Bronchial epithelial cell (primary cell): ENCODE measurements at regions not wholly inside any gene's neighbourhood (a gene's known extent, or its start where the extent isn't known, plus 50 kb on each side); places are given as distances from the start of the nearest gene placed in this dataset.
A peak's percentile ranks its signal among the peaks of the same experiment; 100 is the strongest.

Experiments used
- DNase-seq: peaks from one replicate; pipeline ENCODE4 v3.0.0-alpha.2; 2010; ENCODE audit warnings: low read depth
- FAIRE-seq: peaks from 2 replicates; lab custom pipeline; 2011; peaks lifted over from hg19 to GRCh38; lab: Jason Lieb, UNC
- H3K27me3 ChIP-seq: 2 replicates; pipeline ENCODE4 v1.5.1; 2011; ENCODE audit warnings: low read length; ENCODE audit not compliant: control insufficient read depth, insufficient read depth
- H3K36me3 ChIP-seq: 2 replicates; pipeline ENCODE4 v1.5.1; 2011; ENCODE audit warnings: low read length; ENCODE audit not compliant: control insufficient read depth, insufficient read depth
- H3K4me3 ChIP-seq: 2 replicates; pipeline ENCODE4 v1.5.1; 2011; ENCODE audit warnings: mild to moderate bottlenecking, low read depth, low read length, control low read depth
- TF ChIP-seq, protein P1 (sequence below): IDR thresholded peaks from 2 replicates; pipeline ENCODE4 v1.5.1; 2011; ENCODE audit warnings: mild to moderate bottlenecking, moderate library complexity, low read length, control low read depth, inconsistent platforms; ENCODE audit not compliant: insufficient read depth, severe bottlenecking

DNA sequence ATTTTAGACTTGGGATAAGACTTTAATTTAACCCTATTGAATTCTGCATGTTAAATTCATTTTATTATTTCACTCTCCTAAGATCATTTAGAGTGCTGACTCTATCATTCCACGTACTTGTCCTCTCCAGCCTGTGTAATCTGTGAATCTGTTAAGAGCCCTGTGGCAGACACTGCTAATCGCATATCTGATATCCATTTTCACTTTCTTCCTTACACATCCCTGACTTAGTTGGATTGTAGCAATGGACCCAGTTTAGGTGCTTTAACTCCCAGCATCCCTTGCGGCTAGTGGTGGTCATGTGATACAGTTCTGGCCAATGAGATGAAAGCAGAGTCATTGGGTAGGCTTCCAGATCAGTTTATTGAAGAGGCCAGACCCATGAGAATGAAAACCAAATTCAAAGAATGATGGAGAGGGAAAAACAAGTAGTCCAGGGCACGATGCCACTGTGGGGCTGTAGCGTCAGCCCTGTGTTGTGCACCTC lies 57.2 kb upstream of the SOX4 start:
- FAIRE-seq, result no peak
- no peaks in the 10 kb centered on the region for H3K36me3 ChIP-seq
- DNase-seq, result no peak
- TF ChIP-seq, protein P1, sequence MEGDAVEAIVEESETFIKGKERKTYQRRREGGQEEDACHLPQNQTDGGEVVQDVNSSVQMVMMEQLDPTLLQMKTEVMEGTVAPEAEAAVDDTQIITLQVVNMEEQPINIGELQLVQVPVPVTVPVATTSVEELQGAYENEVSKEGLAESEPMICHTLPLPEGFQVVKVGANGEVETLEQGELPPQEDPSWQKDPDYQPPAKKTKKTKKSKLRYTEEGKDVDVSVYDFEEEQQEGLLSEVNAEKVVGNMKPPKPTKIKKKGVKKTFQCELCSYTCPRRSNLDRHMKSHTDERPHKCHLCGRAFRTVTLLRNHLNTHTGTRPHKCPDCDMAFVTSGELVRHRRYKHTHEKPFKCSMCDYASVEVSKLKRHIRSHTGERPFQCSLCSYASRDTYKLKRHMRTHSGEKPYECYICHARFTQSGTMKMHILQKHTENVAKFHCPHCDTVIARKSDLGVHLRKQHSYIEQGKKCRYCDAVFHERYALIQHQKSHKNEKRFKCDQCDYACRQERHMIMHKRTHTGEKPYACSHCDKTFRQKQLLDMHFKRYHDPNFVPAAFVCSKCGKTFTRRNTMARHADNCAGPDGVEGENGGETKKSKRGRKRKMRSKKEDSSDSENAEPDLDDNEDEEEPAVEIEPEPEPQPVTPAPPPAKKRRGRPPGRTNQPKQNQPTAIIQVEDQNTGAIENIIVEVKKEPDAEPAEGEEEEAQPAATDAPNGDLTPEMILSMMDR, result no peak
- H3K4me3 ChIP-seq, result no peak overlapping the region
- H3K27me3 ChIP-seq, result no peaks in the 10 kb centered on the region

DNA sequence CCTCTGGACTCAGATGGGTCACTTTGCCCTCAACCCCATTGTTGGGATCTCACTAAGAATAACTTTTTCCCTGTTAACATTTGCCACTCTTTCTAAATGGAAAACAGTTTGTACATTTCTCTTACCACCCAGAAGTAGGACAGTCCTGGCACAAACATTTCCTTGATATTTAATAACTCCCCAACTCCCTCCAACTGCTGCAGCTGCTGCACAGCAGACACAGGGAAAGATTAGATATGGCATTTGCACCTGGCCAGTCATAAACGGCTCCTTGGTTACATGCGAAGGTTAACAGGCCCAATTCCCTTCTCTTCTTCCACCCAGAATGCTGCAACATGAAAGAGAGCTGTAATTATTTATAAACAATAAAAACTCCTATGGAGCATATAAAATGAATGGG lies 55.9 kb upstream of the SOX4 start:
- no peak for FAIRE-seq
- TF ChIP-seq, protein P1, result no peak

GRCh38 chr6:21538186-21538798 lies 55.3 kb upstream of the SOX4 start:
- no peak for FAIRE-seq
- peak; percentile 50 for DNase-seq
- Histone ChIP-seq H3K4me3 (no peak overlapping the region), H3K27me3 (no peaks in the 10 kb centered on the region), H3K36me3 (no peaks in the 10 kb centered on the region)
- TF ChIP-seq, protein P1, result no peak

More for the DNA sequence above, 55.9 kb upstream of the SOX4 start:
- DNase-seq, result no peak
- Histone ChIP-seq H3K4me3 (no peak overlapping the region), H3K36me3 (no peaks in the 10 kb centered on the region), H3K27me3 (no peaks in the 10 kb centered on the region)

DNA sequence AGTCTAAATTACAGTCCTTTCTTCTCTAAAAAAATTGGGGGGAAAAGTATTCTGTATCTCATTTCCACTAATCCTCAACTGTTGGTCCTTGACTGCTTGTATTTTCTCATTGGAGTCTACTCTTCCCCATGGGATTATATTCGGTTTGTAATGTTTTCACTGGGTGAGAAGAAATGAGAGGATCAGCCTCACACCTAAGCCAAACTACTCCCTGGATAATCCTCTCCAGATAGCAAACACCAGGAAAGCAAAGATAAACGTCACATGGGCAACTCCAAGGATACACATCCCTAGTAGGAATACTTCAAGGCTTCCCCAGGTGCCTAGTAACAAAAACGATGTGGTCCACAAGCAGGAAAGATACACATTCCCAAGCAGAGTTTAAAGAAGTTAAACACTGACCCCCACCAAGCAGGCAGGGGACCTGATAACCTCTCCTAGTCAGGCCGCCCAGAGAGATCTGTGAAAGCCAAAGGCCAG lies 53.9 kb upstream of the SOX4 start:
- FAIRE-seq, result no peak

More for the DNA sequence above, 53.9 kb upstream of the SOX4 start:
- H3K4me3 ChIP-seq, result no peak overlapping the region
- H3K36me3 ChIP-seq, result no peaks in the 10 kb centered on the region
- TF ChIP-seq, protein P1, result no peak
- DNase-seq, result no peak
- no peaks in the 10 kb centered on the region for H3K27me3 ChIP-seq
